HG03103 (cell line): ENCODE measurements at regions not wholly inside any gene's neighbourhood (a gene's known extent, or its start where the extent isn't known, plus 50 kb on each side); places are given as distances from the start of the nearest gene placed in this dataset.

Experiments used
- ATAC-seq: cut with Tn5 transposase; IDR thresholded peaks from one replicate; pipeline ENCODE4 v1.9.1; 2021; ENCODE audit warnings: low read depth; ENCODE audit not compliant: unreplicated experiment

GRCh38 chr2:225100269-225100668 is 58.0 kb upstream of the DOCK10 start:
- ATAC-seq = no peak

GRCh38 chr2:225097035-225097434 is 54.8 kb upstream of the DOCK10 start:
- no peak for ATAC-seq
